ENCODE measurements at regions not wholly inside any gene's neighbourhood (a gene's known extent, or its start where the extent isn't known, plus 50 kb on each side); places are given as distances from the start of the nearest gene placed in this dataset.

DNA sequence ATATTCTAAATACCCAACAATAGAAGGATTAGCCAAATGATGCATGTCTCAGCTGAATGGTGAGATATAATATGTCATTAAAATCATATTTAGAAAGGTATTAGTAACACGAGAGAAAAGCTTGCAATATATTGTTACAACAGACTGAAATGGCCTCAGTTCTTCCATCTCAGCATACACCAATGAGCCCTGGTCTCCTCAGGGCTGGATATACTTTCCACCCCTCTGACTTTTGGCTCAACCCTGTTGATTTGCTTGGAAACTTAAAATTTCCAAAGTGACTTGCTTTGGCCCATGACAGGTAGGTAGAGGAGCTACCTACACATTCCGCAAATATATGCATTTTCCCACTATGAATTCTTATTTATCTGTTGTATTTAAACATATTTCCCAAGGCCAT lies 908.1 kb upstream of the TMEM132C start:
- POLR2A ChIA-PET: no interaction called here
- peaks cover 69% of the 10 kb centered on the region for H3K9me3 Mint-ChIP-seq
- no peaks in the 10 kb centered on the region for H3K4me1 Mint-ChIP-seq
- no peak overlapping the region for H3K4me3 Mint-ChIP-seq
- CTCF ChIA-PET: no interaction called here
- TF ChIP-seq SMAD3 (CRISPR knock-in tag; IDR thresholded peaks at IDR 0.05; ENCODE audit: borderline replicate concordance): no peak
- TF ChIP-seq ZNF317 (CRISPR knock-in tag; IDR thresholded peaks at IDR 0.05; ENCODE audit: borderline replicate concordance, low read depth): no peak
- TF ChIP-seq, protein P1, sequence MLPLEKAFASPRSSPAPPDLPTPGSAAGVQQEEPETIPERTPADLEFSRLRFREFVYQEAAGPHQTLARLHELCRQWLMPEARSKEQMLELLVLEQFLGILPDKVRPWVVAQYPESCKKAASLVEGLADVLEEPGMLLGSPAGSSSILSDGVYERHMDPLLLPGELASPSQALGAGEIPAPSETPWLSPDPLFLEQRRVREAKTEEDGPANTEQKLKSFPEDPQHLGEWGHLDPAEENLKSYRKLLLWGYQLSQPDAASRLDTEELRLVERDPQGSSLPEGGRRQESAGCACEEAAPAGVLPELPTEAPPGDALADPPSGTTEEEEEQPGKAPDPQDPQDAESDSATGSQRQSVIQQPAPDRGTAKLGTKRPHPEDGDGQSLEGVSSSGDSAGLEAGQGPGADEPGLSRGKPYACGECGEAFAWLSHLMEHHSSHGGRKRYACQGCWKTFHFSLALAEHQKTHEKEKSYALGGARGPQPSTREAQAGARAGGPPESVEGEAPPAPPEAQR (CRISPR knock-in tag; IDR thresholded peaks at IDR 0.05): no peak
- TF ChIP-seq CBFB (CRISPR knock-in tag; IDR thresholded peaks at IDR 0.05; ENCODE audit: low read depth): no peak
- TF ChIP-seq PRRX2 (CRISPR knock-in tag; IDR thresholded peaks at IDR 0.05): no peak
- no peak for TF ChIP-seq EMX1 (CRISPR knock-in tag; IDR thresholded peaks at IDR 0.05)
- TF ChIP-seq, protein P2, sequence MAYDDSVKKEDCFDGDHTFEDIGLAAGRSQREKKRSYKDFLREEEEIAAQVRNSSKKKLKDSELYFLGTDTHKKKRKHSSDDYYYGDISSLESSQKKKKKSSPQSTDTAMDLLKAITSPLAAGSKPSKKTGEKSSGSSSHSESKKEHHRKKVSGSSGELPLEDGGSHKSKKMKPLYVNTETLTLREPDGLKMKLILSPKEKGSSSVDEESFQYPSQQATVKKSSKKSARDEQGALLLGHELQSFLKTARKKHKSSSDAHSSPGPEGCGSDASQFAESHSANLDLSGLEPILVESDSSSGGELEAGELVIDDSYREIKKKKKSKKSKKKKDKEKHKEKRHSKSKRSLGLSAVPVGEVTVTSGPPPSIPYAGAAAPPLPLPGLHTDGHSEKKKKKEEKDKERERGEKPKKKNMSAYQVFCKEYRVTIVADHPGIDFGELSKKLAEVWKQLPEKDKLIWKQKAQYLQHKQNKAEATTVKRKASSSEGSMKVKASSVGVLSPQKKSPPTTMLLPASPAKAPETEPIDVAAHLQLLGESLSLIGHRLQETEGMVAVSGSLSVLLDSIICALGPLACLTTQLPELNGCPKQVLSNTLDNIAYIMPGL (CRISPR knock-in tag; IDR thresholded peaks at IDR 0.05): no peak
- TF ChIP-seq TCF7 (CRISPR knock-in tag; IDR thresholded peaks at IDR 0.05; ENCODE audit: low read depth): no peak
- TF ChIP-seq, protein P3, sequence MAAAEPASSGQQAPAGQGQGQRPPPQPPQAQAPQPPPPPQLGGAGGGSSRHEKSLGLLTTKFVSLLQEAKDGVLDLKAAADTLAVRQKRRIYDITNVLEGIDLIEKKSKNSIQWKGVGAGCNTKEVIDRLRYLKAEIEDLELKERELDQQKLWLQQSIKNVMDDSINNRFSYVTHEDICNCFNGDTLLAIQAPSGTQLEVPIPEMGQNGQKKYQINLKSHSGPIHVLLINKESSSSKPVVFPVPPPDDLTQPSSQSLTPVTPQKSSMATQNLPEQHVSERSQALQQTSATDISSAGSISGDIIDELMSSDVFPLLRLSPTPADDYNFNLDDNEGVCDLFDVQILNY (CRISPR knock-in tag; IDR thresholded peaks at IDR 0.05): no peak
- TF ChIP-seq, protein P4, sequence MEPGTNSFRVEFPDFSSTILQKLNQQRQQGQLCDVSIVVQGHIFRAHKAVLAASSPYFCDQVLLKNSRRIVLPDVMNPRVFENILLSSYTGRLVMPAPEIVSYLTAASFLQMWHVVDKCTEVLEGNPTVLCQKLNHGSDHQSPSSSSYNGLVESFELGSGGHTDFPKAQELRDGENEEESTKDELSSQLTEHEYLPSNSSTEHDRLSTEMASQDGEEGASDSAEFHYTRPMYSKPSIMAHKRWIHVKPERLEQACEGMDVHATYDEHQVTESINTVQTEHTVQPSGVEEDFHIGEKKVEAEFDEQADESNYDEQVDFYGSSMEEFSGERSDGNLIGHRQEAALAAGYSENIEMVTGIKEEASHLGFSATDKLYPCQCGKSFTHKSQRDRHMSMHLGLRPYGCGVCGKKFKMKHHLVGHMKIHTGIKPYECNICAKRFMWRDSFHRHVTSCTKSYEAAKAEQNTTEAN (CRISPR knock-in tag; IDR thresholded peaks at IDR 0.05): no peak
- no peak for TF ChIP-seq MXD4 (CRISPR knock-in tag; IDR thresholded peaks at IDR 0.05; ENCODE audit: borderline replicate concordance)
- TF ChIP-seq SP1 (CRISPR knock-in tag; conservative IDR thresholded peaks at IDR 0.05): no peak
- TF ChIP-seq, protein P5, sequence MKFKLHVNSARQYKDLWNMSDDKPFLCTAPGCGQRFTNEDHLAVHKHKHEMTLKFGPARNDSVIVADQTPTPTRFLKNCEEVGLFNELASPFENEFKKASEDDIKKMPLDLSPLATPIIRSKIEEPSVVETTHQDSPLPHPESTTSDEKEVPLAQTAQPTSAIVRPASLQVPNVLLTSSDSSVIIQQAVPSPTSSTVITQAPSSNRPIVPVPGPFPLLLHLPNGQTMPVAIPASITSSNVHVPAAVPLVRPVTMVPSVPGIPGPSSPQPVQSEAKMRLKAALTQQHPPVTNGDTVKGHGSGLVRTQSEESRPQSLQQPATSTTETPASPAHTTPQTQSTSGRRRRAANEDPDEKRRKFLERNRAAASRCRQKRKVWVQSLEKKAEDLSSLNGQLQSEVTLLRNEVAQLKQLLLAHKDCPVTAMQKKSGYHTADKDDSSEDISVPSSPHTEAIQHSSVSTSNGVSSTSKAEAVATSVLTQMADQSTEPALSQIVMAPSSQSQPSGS (CRISPR knock-in tag; IDR thresholded peaks at IDR 0.05; ENCODE audit: borderline replicate concordance, low read depth): no peak
- no peak for TF ChIP-seq ZNF423 (CRISPR knock-in tag; IDR thresholded peaks at IDR 0.05)
- H3K36me3 Mint-ChIP-seq: peaks cover 38% of the 10 kb centered on the region
- H3K27ac Mint-ChIP-seq: no peak overlapping the region
- DNase-seq (ENCODE audit: low spot score) (no peak), ATAC-seq (no peak)
- H3K27me3 Mint-ChIP-seq (ENCODE audit: low read depth): peaks cover 7% of the 10 kb centered on the region

DNA sequence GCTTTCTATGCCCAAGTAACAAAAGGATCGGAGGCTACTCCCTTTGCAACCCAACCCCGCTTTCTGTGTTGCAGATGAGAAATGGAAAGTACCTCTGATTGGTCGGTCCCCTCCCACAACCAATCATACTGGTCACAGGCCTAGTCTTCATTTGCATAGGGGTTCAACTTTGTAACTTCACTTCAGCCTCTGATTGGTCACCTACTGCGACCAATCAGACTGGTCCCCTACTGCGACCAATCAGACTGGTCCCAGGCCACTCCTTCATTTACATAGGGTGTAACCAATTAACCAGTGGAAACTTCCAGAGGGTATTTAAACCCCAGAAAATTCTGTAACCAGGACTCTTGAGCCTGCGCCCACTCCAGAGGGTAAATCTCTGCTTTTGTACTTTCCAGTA lies 906.4 kb upstream of the TMEM132C start:
- Mint-ChIP-seq H3K9me3 (peaks cover 66% of the 10 kb centered on the region), H3K4me3 (no peak overlapping the region), H3K27me3 (ENCODE audit: low read depth) (peaks cover 7% of the 10 kb centered on the region), H3K36me3 (peaks cover 38% of the 10 kb centered on the region), H3K27ac (no peak overlapping the region), H3K4me1 (no peaks in the 10 kb centered on the region)
- TF ChIP-seq, protein P6, sequence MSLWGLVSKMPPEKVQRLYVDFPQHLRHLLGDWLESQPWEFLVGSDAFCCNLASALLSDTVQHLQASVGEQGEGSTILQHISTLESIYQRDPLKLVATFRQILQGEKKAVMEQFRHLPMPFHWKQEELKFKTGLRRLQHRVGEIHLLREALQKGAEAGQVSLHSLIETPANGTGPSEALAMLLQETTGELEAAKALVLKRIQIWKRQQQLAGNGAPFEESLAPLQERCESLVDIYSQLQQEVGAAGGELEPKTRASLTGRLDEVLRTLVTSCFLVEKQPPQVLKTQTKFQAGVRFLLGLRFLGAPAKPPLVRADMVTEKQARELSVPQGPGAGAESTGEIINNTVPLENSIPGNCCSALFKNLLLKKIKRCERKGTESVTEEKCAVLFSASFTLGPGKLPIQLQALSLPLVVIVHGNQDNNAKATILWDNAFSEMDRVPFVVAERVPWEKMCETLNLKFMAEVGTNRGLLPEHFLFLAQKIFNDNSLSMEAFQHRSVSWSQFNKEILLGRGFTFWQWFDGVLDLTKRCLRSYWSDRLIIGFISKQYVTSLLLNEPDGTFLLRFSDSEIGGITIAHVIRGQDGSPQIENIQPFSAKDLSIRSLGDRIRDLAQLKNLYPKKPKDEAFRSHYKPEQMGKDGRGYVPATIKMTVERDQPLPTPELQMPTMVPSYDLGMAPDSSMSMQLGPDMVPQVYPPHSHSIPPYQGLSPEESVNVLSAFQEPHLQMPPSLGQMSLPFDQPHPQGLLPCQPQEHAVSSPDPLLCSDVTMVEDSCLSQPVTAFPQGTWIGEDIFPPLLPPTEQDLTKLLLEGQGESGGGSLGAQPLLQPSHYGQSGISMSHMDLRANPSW (CRISPR knock-in tag; conservative IDR thresholded peaks at IDR 0.05; ENCODE audit: low read depth): no peak
- TF ChIP-seq RORB (CRISPR knock-in tag; IDR thresholded peaks at IDR 0.05): no peak
- DNase-seq (ENCODE audit: low spot score) (no peak), ATAC-seq (no peak)
- ChIA-PET CTCF (no interaction called here), POLR2A (no interaction called here)
